Colonic mucosa (tissue), 4 donors: ENCODE measurements at regions not wholly inside any gene's neighbourhood (a gene's known extent, or its start where the extent isn't known, plus 50 kb on each side); places are given as distances from the start of the nearest gene placed in this dataset.

Source experiments
- DNase-seq: peaks from one replicate; pipeline ENCODE4 v3.0.0-alpha.2; 2020
- H3K27ac ChIP-seq: fragments of 200-600 bp; one replicate; pipeline ENCODE4 v1.8.0; 2021
- H3K27me3 ChIP-seq: fragments of 200-600 bp; one replicate; pipeline ENCODE4 v1.8.0; 2021
- H3K36me3 ChIP-seq: fragments of 200-600 bp; one replicate; pipeline ENCODE4 v1.8.0; 2021
- H3K4me1 ChIP-seq: fragments of 200-600 bp; one replicate; pipeline ENCODE4 v1.8.0; 2021; ENCODE audit warnings: mild to moderate bottlenecking
- H3K4me3 ChIP-seq: fragments of 200-600 bp; one replicate; pipeline ENCODE4 v1.8.0; 2021
- H3K9ac ChIP-seq, 2 donors: one replicate each; pipeline ENCODE4 v1.7.0; 2013; ENCODE audit warnings: control low read depth in 2 of 2, low read depth in 2 of 2, low read length in 2 of 2
- H3K9me3 ChIP-seq: fragments of 200-600 bp; one replicate; pipeline ENCODE4 v1.8.0; 2021
- intact Hi-C: fragments of 100-400 bp; cut with DNase I; formaldehyde crosslinking; loops from one replicate; pipeline ENCODE4 v1.14.1; 2022
- TF ChIP-seq, protein P1 (sequence below): fragments of 200-600 bp; IDR thresholded peaks from one replicate; pipeline ENCODE4 v1.8.0; 2022; ENCODE audit warnings: antibody characterized with exemption, mild to moderate bottlenecking
- donor health status: healthy.
- donor health status: DM: no; HTN: no; CAD: no.
- donor health status: DM: no; HTN: no; CAD: no.

DNA sequence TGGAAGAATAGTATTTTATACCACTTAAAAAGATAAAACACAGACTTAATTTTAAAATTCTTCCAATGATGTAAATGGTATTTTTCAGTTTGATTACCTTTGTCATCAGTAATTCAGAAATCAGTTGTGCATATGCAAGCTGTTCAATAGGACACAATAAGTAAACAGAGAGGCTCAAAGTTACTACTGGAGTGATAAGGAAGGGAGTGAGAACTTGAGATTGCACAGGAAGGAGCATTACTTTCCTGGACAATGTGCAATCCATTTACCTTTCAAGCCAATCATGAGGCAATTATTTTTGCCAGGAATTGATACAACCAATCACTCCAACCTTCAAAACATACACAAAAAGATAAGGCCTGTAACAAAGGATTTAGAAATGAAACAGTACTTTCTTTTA lies 1024.3 kb downstream of the RAPGEF2 start:
- no peak overlapping the region for H3K9ac ChIP-seq
- TF ChIP-seq, protein P1, sequence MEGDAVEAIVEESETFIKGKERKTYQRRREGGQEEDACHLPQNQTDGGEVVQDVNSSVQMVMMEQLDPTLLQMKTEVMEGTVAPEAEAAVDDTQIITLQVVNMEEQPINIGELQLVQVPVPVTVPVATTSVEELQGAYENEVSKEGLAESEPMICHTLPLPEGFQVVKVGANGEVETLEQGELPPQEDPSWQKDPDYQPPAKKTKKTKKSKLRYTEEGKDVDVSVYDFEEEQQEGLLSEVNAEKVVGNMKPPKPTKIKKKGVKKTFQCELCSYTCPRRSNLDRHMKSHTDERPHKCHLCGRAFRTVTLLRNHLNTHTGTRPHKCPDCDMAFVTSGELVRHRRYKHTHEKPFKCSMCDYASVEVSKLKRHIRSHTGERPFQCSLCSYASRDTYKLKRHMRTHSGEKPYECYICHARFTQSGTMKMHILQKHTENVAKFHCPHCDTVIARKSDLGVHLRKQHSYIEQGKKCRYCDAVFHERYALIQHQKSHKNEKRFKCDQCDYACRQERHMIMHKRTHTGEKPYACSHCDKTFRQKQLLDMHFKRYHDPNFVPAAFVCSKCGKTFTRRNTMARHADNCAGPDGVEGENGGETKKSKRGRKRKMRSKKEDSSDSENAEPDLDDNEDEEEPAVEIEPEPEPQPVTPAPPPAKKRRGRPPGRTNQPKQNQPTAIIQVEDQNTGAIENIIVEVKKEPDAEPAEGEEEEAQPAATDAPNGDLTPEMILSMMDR: no peak
- H3K4me3 ChIP-seq: no peak overlapping the region
- H3K27ac ChIP-seq: no peak overlapping the region
- H3K27me3 ChIP-seq: no peaks in the 10 kb centered on the region
- H3K4me1 ChIP-seq: no peaks in the 10 kb centered on the region
- DNase-seq: no peak
- H3K36me3 ChIP-seq: no peaks in the 10 kb centered on the region
- H3K9me3 ChIP-seq: no peaks in the 10 kb centered on the region
- intact Hi-C loops: no loop called here

DNA sequence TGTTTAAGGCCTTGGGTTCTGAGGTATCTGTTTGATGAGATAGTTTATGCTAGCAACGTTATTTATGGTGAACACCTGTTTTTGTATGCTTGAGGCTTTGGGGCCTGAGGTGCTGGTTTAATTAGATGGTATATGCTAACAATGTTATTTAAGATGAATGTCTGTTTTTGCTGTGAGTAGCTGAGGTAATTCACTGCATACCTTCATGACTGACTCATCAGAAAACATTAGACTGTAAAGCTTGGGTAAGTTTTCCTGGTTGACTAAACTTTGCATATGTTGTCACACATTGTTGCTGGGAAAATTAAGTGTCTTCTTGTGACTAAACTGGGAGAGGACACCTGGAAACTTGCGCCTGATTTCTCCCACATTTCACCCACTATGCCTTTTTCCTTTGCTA lies 1026.6 kb downstream of the RAPGEF2 start:
- H3K36me3 ChIP-seq: no peaks in the 10 kb centered on the region
- no peaks in the 10 kb centered on the region for H3K27me3 ChIP-seq
- intact Hi-C loops: no loop called here
- TF ChIP-seq, protein P1: no peak
- H3K4me1 ChIP-seq: no peaks in the 10 kb centered on the region
- H3K27ac ChIP-seq: no peak overlapping the region
- no peak for DNase-seq
- H3K9ac ChIP-seq: no peak overlapping the region
- H3K4me3 ChIP-seq: no peak overlapping the region
- no peaks in the 10 kb centered on the region for H3K9me3 ChIP-seq

DNA sequence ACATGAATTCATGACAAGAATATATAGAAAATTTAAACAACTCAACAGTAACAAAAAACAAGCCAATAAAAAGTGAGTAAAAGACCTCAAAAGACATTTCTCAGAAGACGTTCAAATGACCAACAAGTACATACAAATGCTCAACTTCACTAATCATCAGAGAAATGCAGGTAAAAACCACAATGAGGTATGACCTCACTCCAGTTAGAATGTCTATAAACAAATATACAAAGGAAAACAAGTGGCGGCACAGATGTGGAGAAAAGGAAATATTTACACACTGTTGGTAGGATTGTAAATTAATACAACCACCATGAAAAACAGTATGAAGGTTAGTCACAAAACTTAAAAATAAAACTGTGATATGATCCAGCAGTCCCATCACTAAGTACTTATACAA lies 1033.1 kb downstream of the RAPGEF2 start:
- H3K27ac ChIP-seq: no peak overlapping the region
- H3K9ac ChIP-seq: no peak overlapping the region
- H3K9me3 ChIP-seq: no peaks in the 10 kb centered on the region
- no peaks in the 10 kb centered on the region for H3K27me3 ChIP-seq
- H3K4me3 ChIP-seq: no peak overlapping the region
- DNase-seq: no peak
- intact Hi-C loops: no loop called here
- H3K4me1 ChIP-seq: no peaks in the 10 kb centered on the region
- H3K36me3 ChIP-seq: no peaks in the 10 kb centered on the region
- TF ChIP-seq, protein P1: no peak

DNA sequence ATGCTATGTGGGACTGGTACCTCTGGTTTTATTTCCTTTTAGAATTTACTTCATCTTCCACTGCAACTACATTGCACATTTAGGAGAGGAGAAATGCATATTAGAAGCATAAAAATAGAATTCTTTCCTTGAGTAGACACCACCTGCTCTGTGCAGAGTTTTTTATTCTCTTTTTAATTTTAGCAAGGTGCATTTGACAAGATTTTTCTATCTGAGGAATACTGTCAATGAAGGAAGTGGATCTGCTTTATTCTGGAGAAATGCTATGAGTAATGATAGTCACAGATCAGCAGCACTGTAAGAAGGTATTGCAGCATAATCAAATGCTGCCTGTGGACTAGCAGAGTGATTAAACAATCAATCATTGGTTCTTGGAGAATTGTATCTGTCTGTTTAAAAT lies 1038.3 kb downstream of the RAPGEF2 start:
- Histone ChIP-seq H3K36me3 (no peaks in the 10 kb centered on the region), H3K4me3 (no peak overlapping the region), H3K27me3 (no peaks in the 10 kb centered on the region), H3K27ac (no peak overlapping the region), H3K4me1 (no peaks in the 10 kb centered on the region), H3K9me3 (no peaks in the 10 kb centered on the region), H3K9ac (no peak overlapping the region)
- TF ChIP-seq, protein P1: no peak
- intact Hi-C loops: loop anchor here (10.0 kb wide), 1 partner anchor 66 kb away; no protein-coding TSS in a partner anchor
- no peak for DNase-seq

DNA sequence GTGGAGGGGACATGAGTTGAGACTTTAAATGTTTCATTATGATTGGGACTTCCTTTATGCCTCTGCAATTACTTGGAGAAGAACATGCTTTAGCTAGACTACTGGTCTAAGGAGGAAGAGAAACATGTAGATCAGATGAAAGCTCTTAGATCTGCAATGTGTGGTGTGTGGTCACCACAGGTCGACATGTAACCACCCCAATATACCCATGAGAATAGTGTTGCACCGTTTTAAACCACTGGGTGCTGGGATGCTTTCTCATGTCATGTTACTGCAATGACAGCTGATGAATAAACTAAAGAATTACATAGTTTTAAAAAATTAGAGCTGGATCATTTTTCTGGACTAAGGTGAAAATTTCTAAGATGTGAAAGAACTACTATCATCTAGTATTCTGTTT lies 1039.7 kb downstream of the RAPGEF2 start:
- Histone ChIP-seq H3K4me3 (no peak overlapping the region), H3K27ac (no peak overlapping the region), H3K27me3 (no peaks in the 10 kb centered on the region), H3K4me1 (no peaks in the 10 kb centered on the region), H3K9me3 (no peaks in the 10 kb centered on the region), H3K36me3 (no peaks in the 10 kb centered on the region), H3K9ac (no peak overlapping the region)
- TF ChIP-seq, protein P1: no peak
- DNase-seq: no peak
- intact Hi-C loops: loop anchor here (10.0 kb wide), 1 partner anchor 68 kb away; no protein-coding TSS in a partner anchor
